GM12872 (cell line): ENCODE measurements at regions not wholly inside any gene's neighbourhood (a gene's known extent, or its start where the extent isn't known, plus 50 kb on each side); places are given as distances from the start of the nearest gene placed in this dataset.

Experiments used
- CTCF ChIP-seq: IDR thresholded peaks from 3 replicates; pipeline ENCODE4 v1.5.1; 2011; ENCODE audit warnings: low read depth, mild to moderate bottlenecking, low read length, moderate library complexity; ENCODE audit not compliant: insufficient read depth

GRCh38 chr12:16449459-16449858 is 102.0 kb downstream of the MGST1 start:
- 0 out of 3 replicates have a peak, but pooled peaks have one; percentile 5 for TF ChIP-seq CTCF

- no peak for TF ChIP-seq CTCF
Observed at GRCh38 chr12:16453319-16453718, 105.9 kb downstream of the MGST1 start.

GRCh38 chr12:16454481-16454880 is 107.0 kb downstream of the MGST1 start:
- TF ChIP-seq CTCF, result no peak

- TF ChIP-seq CTCF, result no peak
Observed at GRCh38 chr12:16458521-16459078, 111.2 kb downstream of the MGST1 start.

- no peak for TF ChIP-seq CTCF
Observed at GRCh38 chr12:16467272-16467671, 119.8 kb downstream of the MGST1 start.

- no peak for TF ChIP-seq CTCF
Observed at GRCh38 chr12:16472631-16473030, 125.2 kb downstream of the MGST1 start.

GRCh38 chr12:16473610-16474326 is 126.3 kb downstream of the MGST1 start:
- no peak for TF ChIP-seq CTCF
